ENCODE measurements at regions not wholly inside any gene's neighbourhood (a gene's known extent, or its start where the extent isn't known, plus 50 kb on each side); places are given as distances from the start of the nearest gene placed in this dataset.

DNA sequence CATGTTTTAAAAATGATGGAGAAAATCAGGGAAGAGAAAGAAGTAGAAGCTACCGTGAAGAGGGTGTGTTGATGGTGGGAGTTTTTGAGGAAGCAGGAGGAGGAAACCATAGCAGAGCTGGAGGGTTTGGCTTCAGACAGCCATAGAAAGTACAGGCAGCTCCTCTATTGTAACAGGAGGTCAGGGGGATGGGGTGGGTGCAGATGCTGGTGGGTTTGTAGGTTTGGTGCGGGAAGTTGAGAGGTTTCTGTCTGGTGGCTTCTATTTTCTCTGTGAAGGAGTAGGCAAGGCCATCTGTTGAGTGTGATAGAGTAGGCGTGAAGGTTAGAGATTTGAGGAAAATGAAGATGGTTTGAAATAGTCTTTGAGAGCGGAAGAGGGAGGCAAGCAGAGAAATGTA, 97.7 kb upstream of the TBC1D5 start:
- Histone ChIP-seq H3K27me3 (ENCODE audit: control insufficient read depth, insufficient read depth, low read length) (peaks cover 3% of the 10 kb centered on the region), H3K36me3 (ENCODE audit: insufficient read depth, low read length) (no peaks in the 10 kb centered on the region)

DNA sequence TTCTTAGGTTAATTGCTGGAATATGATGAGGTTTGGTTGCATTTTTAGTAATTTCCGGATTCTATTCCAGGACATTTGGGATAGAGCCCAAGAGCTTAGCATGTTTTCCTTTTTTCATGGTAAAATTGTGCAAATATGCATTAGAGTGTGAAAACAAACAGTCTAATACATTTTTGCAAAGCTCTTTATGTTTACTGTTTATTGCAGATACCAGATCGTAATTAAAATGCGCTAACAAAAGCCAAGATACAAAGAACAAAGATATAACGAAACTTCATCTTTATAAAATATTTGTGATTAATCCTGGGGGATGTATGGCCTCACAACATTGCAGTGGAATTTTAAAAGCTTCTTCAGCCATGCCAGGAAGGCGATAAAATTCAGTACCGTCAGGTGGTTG, 94.5 kb upstream of the TBC1D5 start:
- H3K9ac ChIP-seq (ENCODE audit: low read depth, low read length) = no peak overlapping the region
- H3K9me3 ChIP-seq (replicated peaks; ENCODE audit: low read length) = no peaks in the 10 kb centered on the region
- H3K27me3 ChIP-seq (ENCODE audit: control insufficient read depth, insufficient read depth, low read length) = peaks cover 3% of the 10 kb centered on the region
- no peaks in the 10 kb centered on the region for H3K36me3 ChIP-seq (ENCODE audit: insufficient read depth, low read length)
- H3K4me3 ChIP-seq (ENCODE audit: low read length) = no peak overlapping the region
- no peak overlapping the region for H3K4me2 ChIP-seq (ENCODE audit: low read length)
- peaks cover 6% of the 10 kb centered on the region for H3K4me1 ChIP-seq (ENCODE audit: control insufficient read depth, insufficient read depth, low read length)

More for the DNA sequence above, 97.7 kb upstream of the TBC1D5 start:
- Histone ChIP-seq H3K4me2 (ENCODE audit: low read length) (no peak overlapping the region), H3K4me3 (ENCODE audit: low read length) (no peak overlapping the region), H3K9me3 (replicated peaks; ENCODE audit: low read length) (no peaks in the 10 kb centered on the region), H3K4me1 (ENCODE audit: control insufficient read depth, insufficient read depth, low read length) (no peaks in the 10 kb centered on the region), H3K9ac (ENCODE audit: low read depth, low read length) (no peak overlapping the region)

DNA sequence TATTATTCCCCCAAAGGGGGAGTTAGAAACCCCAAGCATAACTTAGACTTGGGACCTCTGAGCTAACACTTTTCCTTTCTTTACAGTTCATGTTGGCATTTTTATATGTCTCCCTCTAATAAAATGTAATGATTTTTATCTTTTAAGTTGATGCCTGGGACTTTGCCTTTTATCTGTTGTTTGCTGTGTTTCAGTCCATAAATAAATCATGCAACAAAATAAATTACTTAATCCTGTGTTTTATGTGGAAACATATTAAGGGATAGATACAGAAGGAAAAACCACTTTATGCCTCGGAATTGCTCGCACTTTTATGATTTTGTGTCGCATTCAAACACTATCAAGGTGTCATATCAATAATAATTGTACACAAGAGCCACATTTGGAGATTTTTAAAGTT, 93.7 kb upstream of the TBC1D5 start:
- no peak overlapping the region for H3K9ac ChIP-seq (ENCODE audit: low read depth, low read length)
- H3K9me3 ChIP-seq (replicated peaks; ENCODE audit: low read length) = no peaks in the 10 kb centered on the region
- no peak overlapping the region for H3K4me2 ChIP-seq (ENCODE audit: low read length)
- no peak overlapping the region for H3K4me3 ChIP-seq (ENCODE audit: low read length)
- peaks cover 3% of the 10 kb centered on the region for H3K27me3 ChIP-seq (ENCODE audit: control insufficient read depth, insufficient read depth, low read length)
- H3K36me3 ChIP-seq (ENCODE audit: insufficient read depth, low read length) = no peaks in the 10 kb centered on the region
- H3K4me1 ChIP-seq (ENCODE audit: control insufficient read depth, insufficient read depth, low read length) = peaks cover 14% of the 10 kb centered on the region

DNA sequence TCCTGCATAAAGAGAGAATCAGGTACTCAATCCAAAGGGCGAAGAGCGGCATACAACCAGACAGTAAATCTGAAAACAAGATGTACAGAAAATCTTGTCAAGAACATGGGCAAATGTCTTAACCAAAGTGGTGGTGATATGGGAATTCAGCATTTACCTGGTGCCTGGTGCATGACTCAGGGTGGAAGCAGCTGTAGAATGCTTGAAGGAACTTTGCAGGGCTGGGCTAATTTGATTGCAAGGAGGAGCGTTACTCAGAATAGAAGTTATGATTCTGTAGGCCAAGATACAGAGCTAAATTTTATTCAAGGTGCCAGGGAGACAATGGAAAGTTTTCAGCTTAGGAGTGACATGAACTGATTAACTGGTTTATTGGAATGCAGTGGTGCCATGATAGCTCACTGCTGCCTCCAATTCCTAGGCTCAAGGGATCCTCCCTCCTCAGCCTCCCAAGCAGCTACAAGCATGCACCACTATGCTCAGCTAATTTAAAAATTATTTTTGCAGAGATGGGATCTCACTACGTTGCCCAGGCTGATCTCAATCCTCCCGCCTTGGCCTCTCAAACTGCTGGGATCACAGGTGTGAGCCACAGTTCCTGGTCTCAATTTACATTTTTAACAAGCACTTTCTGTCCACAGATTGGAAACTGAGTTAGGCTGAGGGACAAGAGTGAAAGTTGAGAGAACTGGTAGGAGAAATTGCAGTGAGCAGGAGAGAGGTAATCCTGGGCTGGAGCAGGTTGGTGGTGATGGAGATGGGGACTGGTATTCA, 91.5 kb upstream of the TBC1D5 start:
- Histone ChIP-seq H3K4me2 (ENCODE audit: low read length) (no peak overlapping the region), H3K4me3 (ENCODE audit: low read length) (no peak overlapping the region), H3K36me3 (ENCODE audit: insufficient read depth, low read length) (no peaks in the 10 kb centered on the region), H3K9me3 (replicated peaks; ENCODE audit: low read length) (no peaks in the 10 kb centered on the region), H3K9ac (ENCODE audit: low read depth, low read length) (no peak overlapping the region), H3K27me3 (ENCODE audit: control insufficient read depth, insufficient read depth, low read length) (no peaks in the 10 kb centered on the region), H3K4me1 (ENCODE audit: control insufficient read depth, insufficient read depth, low read length) (peaks cover 21% of the 10 kb centered on the region)

DNA sequence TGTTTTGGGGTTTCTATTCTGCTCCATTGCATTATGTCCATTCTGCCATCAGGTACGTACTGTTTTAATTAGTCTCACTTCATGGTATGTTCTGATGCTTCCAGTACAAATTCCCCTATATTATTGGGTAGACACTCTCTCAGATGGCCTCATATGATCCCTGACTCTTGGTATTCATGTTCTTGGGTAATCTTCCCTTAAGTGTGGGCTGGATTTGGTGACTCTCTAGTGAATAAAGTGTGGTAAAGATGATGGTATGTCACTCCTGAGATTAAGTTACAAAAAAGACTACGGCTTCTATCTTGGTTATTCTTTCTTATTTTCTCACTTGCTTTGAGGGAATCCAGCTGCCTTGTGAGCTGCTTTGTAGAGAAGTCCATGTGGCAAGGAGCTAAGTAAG, 89.6 kb upstream of the TBC1D5 start:
- H3K9ac ChIP-seq (ENCODE audit: low read depth, low read length) = no peak overlapping the region
- H3K4me3 ChIP-seq (ENCODE audit: low read length) = peak overlapping the region; percentile 3
- H3K9me3 ChIP-seq (replicated peaks; ENCODE audit: low read length) = no peaks in the 10 kb centered on the region
- peaks cover 21% of the 10 kb centered on the region for H3K4me1 ChIP-seq (ENCODE audit: control insufficient read depth, insufficient read depth, low read length)
- H3K4me2 ChIP-seq (ENCODE audit: low read length) = peak overlapping the region; percentile 4
- no peaks in the 10 kb centered on the region for H3K36me3 ChIP-seq (ENCODE audit: insufficient read depth, low read length)
- H3K27me3 ChIP-seq (ENCODE audit: control insufficient read depth, insufficient read depth, low read length) = no peaks in the 10 kb centered on the region

DNA sequence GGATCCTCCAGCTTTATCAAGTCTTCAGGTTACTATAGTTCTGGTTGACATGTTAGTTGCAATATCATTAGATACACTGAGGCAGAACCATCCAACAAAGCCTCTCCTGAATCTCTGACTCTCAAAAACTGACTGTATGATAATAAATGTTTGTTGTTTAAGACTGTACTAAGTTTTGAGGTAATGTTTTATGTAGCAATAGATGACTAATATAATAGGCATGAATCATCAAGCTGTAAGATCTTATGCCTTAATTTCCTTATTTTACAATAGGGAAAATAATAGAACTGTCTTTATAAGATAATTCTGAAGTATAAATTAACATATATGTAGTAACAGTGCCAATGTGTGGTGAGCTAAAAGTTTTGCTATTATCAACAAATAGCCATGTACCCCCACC, 88.9 kb upstream of the TBC1D5 start:
- peaks cover 21% of the 10 kb centered on the region for H3K4me1 ChIP-seq (ENCODE audit: control insufficient read depth, insufficient read depth, low read length)

DNA sequence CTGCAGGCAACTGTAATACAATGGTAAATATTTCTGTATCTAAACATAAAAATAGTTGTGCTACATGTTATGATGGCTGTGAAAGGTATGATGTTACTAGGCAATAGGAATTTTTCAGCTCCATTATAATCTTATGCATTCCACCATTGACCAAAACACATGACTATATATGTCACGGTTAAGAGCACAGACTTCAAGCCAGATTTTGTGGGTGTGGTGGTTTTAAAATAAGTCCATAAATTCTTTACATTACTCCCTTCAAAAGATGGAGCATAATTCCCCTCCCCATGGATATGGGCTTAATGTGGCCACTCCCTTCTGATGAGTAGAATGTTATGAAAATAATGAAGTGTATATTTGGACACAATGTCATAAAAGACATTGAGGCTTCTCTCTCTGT, 88.4 kb upstream of the TBC1D5 start:
- Histone ChIP-seq H3K9me3 (replicated peaks; ENCODE audit: low read length) (no peaks in the 10 kb centered on the region), H3K4me3 (ENCODE audit: low read length) (no peak overlapping the region), H3K27me3 (ENCODE audit: control insufficient read depth, insufficient read depth, low read length) (no peaks in the 10 kb centered on the region), H3K4me2 (ENCODE audit: low read length) (peak overlapping the region; percentile 33), H3K9ac (ENCODE audit: low read depth, low read length) (no peak overlapping the region), H3K4me1 (ENCODE audit: control insufficient read depth, insufficient read depth, low read length) (peaks cover 21% of the 10 kb centered on the region), H3K36me3 (ENCODE audit: insufficient read depth, low read length) (no peaks in the 10 kb centered on the region)

More for the DNA sequence above, 88.9 kb upstream of the TBC1D5 start:
- Histone ChIP-seq H3K4me3 (ENCODE audit: low read length) (no peak overlapping the region), H3K9me3 (replicated peaks; ENCODE audit: low read length) (no peaks in the 10 kb centered on the region), H3K27me3 (ENCODE audit: control insufficient read depth, insufficient read depth, low read length) (no peaks in the 10 kb centered on the region), H3K36me3 (ENCODE audit: insufficient read depth, low read length) (no peaks in the 10 kb centered on the region), H3K4me2 (ENCODE audit: low read length) (peak overlapping the region; percentile 33), H3K9ac (ENCODE audit: low read depth, low read length) (no peak overlapping the region)

DNA sequence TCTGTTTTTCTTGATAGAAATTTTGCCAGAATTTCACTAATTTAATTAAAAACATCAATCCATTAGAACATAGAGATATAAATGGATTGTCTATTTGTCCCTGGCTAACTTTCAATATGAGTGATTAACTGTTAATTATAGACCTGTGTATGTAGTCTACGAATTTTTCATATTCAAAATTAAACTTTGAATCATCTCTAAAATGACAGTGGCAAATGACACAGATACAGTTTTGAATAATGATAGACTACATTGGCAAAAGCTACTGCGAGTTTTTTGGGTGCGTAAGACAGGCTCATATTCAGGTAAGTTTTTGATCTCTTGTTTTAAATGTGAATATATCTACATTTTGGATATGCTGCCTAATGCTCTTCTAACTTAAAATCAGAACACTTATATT, 86.0 kb upstream of the TBC1D5 start:
- no peak overlapping the region for H3K4me3 ChIP-seq (ENCODE audit: low read length)
- H3K27me3 ChIP-seq (ENCODE audit: control insufficient read depth, insufficient read depth, low read length) = no peaks in the 10 kb centered on the region
- no peaks in the 10 kb centered on the region for H3K36me3 ChIP-seq (ENCODE audit: insufficient read depth, low read length)
- H3K4me2 ChIP-seq (ENCODE audit: low read length) = no peak overlapping the region
- H3K9ac ChIP-seq (ENCODE audit: low read depth, low read length) = no peak overlapping the region
- H3K9me3 ChIP-seq (replicated peaks; ENCODE audit: low read length) = no peaks in the 10 kb centered on the region
- peaks cover 21% of the 10 kb centered on the region for H3K4me1 ChIP-seq (ENCODE audit: control insufficient read depth, insufficient read depth, low read length)

DNA sequence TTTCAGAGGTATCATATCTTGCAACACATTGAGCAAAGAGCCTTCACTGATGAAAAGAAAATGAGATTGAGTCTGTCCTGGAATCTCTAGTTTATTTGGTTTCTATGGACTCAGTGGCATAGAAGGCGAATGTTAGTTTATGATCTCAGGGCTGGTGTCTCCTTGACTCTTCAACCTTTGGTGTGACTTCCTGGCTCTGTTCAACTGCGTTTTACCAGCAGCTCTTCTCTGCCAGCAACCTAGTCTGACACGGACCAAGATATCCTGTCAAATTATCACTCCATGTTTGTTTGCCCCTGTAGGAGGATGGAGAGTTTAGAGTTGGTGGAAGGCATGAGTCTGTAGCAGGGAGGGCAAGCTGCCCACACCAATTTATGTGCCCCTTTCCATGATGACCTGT, 82.9 kb upstream of the TBC1D5 start:
- Histone ChIP-seq H3K9me3 (replicated peaks; ENCODE audit: low read length) (no peaks in the 10 kb centered on the region), H3K9ac (ENCODE audit: low read depth, low read length) (no peak overlapping the region), H3K4me3 (ENCODE audit: low read length) (no peak overlapping the region), H3K4me1 (ENCODE audit: control insufficient read depth, insufficient read depth, low read length) (no peaks in the 10 kb centered on the region), H3K27me3 (ENCODE audit: control insufficient read depth, insufficient read depth, low read length) (no peaks in the 10 kb centered on the region), H3K4me2 (ENCODE audit: low read length) (no peak overlapping the region), H3K36me3 (ENCODE audit: insufficient read depth, low read length) (no peaks in the 10 kb centered on the region)

DNA sequence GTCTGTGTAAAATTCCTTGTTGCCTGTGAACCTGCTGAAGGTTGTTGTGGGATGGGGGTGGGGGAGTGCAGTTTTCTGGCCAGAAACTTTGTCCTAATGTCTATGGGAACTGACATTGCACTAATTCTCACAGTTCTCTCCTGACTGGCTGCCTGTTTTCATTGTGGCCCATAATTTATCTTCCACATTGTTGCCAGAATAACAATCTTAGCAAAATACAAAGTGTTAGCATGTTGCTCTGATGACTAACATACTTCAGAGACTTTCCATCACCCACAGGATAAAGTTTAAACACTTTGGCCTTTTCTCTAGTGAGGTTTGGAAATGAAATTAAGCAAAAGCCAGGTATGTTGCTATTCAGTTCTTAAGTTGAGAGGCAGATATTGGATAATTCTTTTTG, 81.4 kb upstream of the TBC1D5 start:
- H3K4me1 ChIP-seq (ENCODE audit: control insufficient read depth, insufficient read depth, low read length) = no peaks in the 10 kb centered on the region
- no peak overlapping the region for H3K9ac ChIP-seq (ENCODE audit: low read depth, low read length)
- no peaks in the 10 kb centered on the region for H3K27me3 ChIP-seq (ENCODE audit: control insufficient read depth, insufficient read depth, low read length)
- H3K4me3 ChIP-seq (ENCODE audit: low read length) = no peak overlapping the region
- H3K4me2 ChIP-seq (ENCODE audit: low read length) = no peak overlapping the region
- H3K9me3 ChIP-seq (replicated peaks; ENCODE audit: low read length) = no peaks in the 10 kb centered on the region
- H3K36me3 ChIP-seq (ENCODE audit: insufficient read depth, low read length) = no peaks in the 10 kb centered on the region

DNA sequence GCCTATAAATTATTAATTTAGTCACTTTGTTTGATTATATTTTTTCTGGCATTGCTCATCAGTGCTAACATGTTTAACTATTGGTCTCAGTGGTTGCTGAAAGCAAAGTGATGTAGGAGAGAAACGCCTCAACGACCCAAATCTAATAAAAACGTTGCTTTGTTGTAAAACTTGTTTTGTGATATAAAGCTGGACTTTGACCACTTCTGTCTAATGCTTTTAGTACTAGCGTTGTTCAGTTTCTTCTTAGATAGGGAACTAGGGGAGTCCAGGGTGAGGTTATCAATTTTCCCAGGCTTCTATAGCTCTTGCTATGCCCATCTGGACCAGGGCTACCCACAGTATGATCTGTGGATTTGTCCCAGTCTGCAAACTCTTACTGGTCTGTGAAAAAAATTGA, 80.6 kb upstream of the TBC1D5 start:
- H3K9me3 ChIP-seq (replicated peaks; ENCODE audit: low read length) = no peaks in the 10 kb centered on the region
- H3K27me3 ChIP-seq (ENCODE audit: control insufficient read depth, insufficient read depth, low read length) = no peaks in the 10 kb centered on the region
- H3K36me3 ChIP-seq (ENCODE audit: insufficient read depth, low read length) = no peaks in the 10 kb centered on the region
- no peaks in the 10 kb centered on the region for H3K4me1 ChIP-seq (ENCODE audit: control insufficient read depth, insufficient read depth, low read length)
- no peak overlapping the region for H3K4me2 ChIP-seq (ENCODE audit: low read length)
- H3K9ac ChIP-seq (ENCODE audit: low read depth, low read length) = no peak overlapping the region
- no peak overlapping the region for H3K4me3 ChIP-seq (ENCODE audit: low read length)

DNA sequence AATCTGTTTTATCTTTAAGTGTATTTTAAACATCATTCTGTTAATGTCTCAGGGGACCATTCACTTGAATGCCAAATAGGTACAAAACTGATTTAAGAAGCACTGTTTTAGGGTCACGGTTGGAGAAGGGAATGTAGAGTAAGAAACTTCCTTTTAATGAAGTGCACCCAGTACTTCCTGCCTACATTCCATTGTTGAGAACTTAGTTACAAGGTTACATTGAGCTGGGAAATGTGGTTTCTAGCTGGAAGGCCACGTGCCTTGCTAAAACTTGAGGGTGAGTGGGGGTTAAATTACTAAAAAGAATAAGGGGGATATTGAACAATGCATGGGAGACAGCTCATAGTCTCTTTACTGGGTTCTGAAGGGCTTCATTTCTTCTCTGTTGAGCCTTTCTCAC, 78.3 kb upstream of the TBC1D5 start:
- no peaks in the 10 kb centered on the region for H3K4me1 ChIP-seq (ENCODE audit: control insufficient read depth, insufficient read depth, low read length)
- H3K4me2 ChIP-seq (ENCODE audit: low read length) = no peak overlapping the region
- no peaks in the 10 kb centered on the region for H3K9me3 ChIP-seq (replicated peaks; ENCODE audit: low read length)
- no peak overlapping the region for H3K9ac ChIP-seq (ENCODE audit: low read depth, low read length)
- no peaks in the 10 kb centered on the region for H3K27me3 ChIP-seq (ENCODE audit: control insufficient read depth, insufficient read depth, low read length)
- no peak overlapping the region for H3K4me3 ChIP-seq (ENCODE audit: low read length)
- no peaks in the 10 kb centered on the region for H3K36me3 ChIP-seq (ENCODE audit: insufficient read depth, low read length)
